ENCODE measurements at regions not wholly inside any gene's neighbourhood (a gene's known extent, or its start where the extent isn't known, plus 50 kb on each side); places are given as distances from the start of the nearest gene placed in this dataset.

GRCh38 chr4:178917756-178918155 is 1475.5 kb upstream of the AGA start:
- no peak for TF ChIP-seq CTCF (IDR thresholded peaks at IDR 0.05)
- no peaks in the 10 kb centered on the region for H3K27me3 ChIP-seq

GRCh38 chr4:178937130-178937529 is 1494.9 kb upstream of the AGA start:
- no peak overlapping the region for H3K27ac ChIP-seq
- peaks cover 0 to 7% (median 0%) of the 10 kb centered on the region in 11 donors for H3K9me3 ChIP-seq
- no peak for ATAC-seq
- H3K4me1 ChIP-seq: no peaks in the 10 kb centered on the region
- no peak for DNase-seq
- 59 to 68% methylated on average over 1 of the region's 1 CpG for whole genome bisulfite sequencing, 2 donors
- H3K27me3 ChIP-seq: no peaks in the 10 kb centered on the region
- no peak overlapping the region for H3K4me3 ChIP-seq
- H3K36me3 ChIP-seq: no peaks in the 10 kb centered on the region
- intact Hi-C loops (cut with DNase I): no loop called here
- no peak for TF ChIP-seq CTCF (IDR thresholded peaks at IDR 0.05)

More at GRCh38 chr4:178917756-178918155, 1475.5 kb upstream of the AGA start:
- Histone ChIP-seq H3K36me3 (no peaks in the 10 kb centered on the region), H3K9me3 (peaks cover 0 to 19% (median 0%) of the 10 kb centered on the region in 11 donors), H3K27ac (no peak overlapping the region), H3K4me1 (no peaks in the 10 kb centered on the region), H3K4me3 (no peak overlapping the region)
- intact Hi-C loops (cut with DNase I): no loop called here
- ATAC-seq: no peak
- WGBS, 2 donors: 24 to 36% methylated on average over 1 of the region's 1 CpG
- no peak for DNase-seq

- intact Hi-C loops (cut with DNase I): no loop called here
These were observed 1499.7 kb upstream of the AGA start for GRCh38 chr4:178941975-178942374.

GRCh38 chr4:178953447-178954120 is 1511.3 kb upstream of the AGA start:
- DNase-seq (no peak), ATAC-seq (no peak)
- Histone ChIP-seq H3K27ac (no peak overlapping the region), H3K4me3 (no peak overlapping the region), H3K4me1 (no peaks in the 10 kb centered on the region), H3K36me3 (no peaks in the 10 kb centered on the region), H3K9me3 (peaks cover 0 to 14% (median 0%) of the 10 kb centered on the region in 11 donors), H3K27me3 (no peaks in the 10 kb centered on the region)
- intact Hi-C loops (cut with DNase I): loop anchor here in 1 of 10 donors (5.0 kb wide), 1 partner anchor 1786 kb away; no protein-coding TSS in a partner anchor
- 91 to 96% methylated on average over 16 to 22 of the region's 22 CpGs for WGBS, 2 donors
- TF ChIP-seq CTCF (IDR thresholded peaks at IDR 0.05): no peak

More at GRCh38 chr4:178941975-178942374, 1499.7 kb upstream of the AGA start:
- Histone ChIP-seq H3K4me3 (no peak overlapping the region), H3K9me3 (peaks cover 0 to 3% (median 0%) of the 10 kb centered on the region in 11 donors), H3K27ac (no peak overlapping the region), H3K27me3 (no peaks in the 10 kb centered on the region), H3K4me1 (no peaks in the 10 kb centered on the region), H3K36me3 (no peaks in the 10 kb centered on the region)
- no peak for DNase-seq
- WGBS, 2 donors: 47 to 51% methylated on average over 7 of the region's 7 CpGs
- no peak for TF ChIP-seq CTCF (IDR thresholded peaks at IDR 0.05)
- ATAC-seq: no peak
